ENCODE measurements at regions not wholly inside any gene's neighbourhood (a gene's known extent, or its start where the extent isn't known, plus 50 kb on each side); places are given as distances from the start of the nearest gene placed in this dataset.
"Not testable (repeated sequence)": the region's sequence is repeated elsewhere in the genome, so short reads cannot be mapped to it uniquely, and the experiment has no call there.

GRCh38 chr12:131439752-131440151 is 271.1 kb upstream of the SFSWAP start:
- H3K9me3 ChIP-seq (ENCODE audit: control insufficient read depth in 2 of 2, insufficient read depth in 1 of 2, low read depth in 1 of 2, low read length in 1 of 2); H3K4me3 ChIP-seq (ENCODE audit: low read depth in 1 of 3, low read length in 3 of 3); H3K27ac ChIP-seq (ENCODE audit: low read depth in 1 of 3, low read length in 2 of 3); H3K27me3 ChIP-seq (ENCODE audit: control insufficient read depth in 3 of 3, insufficient read depth in 3 of 3, low read length in 3 of 3); H3K36me3 ChIP-seq (ENCODE audit: control insufficient read depth in 3 of 3, insufficient read depth in 2 of 3, low read depth in 1 of 3, low read length in 3 of 3); DNase-seq; H3K4me1 ChIP-seq (ENCODE audit: control insufficient read depth in 3 of 3, insufficient read depth in 2 of 3, low read depth in 1 of 3, low read length in 2 of 3); FAIRE-seq: not testable (repeated sequence)
- WGBS, 3 donors = no CpG with 5 or more reads among the region's 8 CpGs

- H3K27ac ChIP-seq (ENCODE audit: low read depth in 1 of 3, low read length in 2 of 3); H3K4me1 ChIP-seq (ENCODE audit: control insufficient read depth in 3 of 3, insufficient read depth in 2 of 3, low read depth in 1 of 3, low read length in 2 of 3); FAIRE-seq; DNase-seq; H3K36me3 ChIP-seq (ENCODE audit: control insufficient read depth in 3 of 3, insufficient read depth in 2 of 3, low read depth in 1 of 3, low read length in 3 of 3); H3K9me3 ChIP-seq (ENCODE audit: control insufficient read depth in 2 of 2, insufficient read depth in 1 of 2, low read depth in 1 of 2, low read length in 1 of 2); H3K27me3 ChIP-seq (ENCODE audit: control insufficient read depth in 3 of 3, insufficient read depth in 3 of 3, low read length in 3 of 3); H3K4me3 ChIP-seq (ENCODE audit: low read depth in 1 of 3, low read length in 3 of 3): not testable (repeated sequence)
- WGBS, 3 donors = 67 to 83% (median 74%) methylated on average over 8 to 10 of the region's 21 CpGs
These were observed 270.5 kb upstream of the SFSWAP start for GRCh38 chr12:131440209-131441059.

GRCh38 chr12:131441060-131441396 is 269.9 kb upstream of the SFSWAP start:
- Histone ChIP-seq H3K27ac (ENCODE audit: low read depth in 1 of 3, low read length in 2 of 3) (no peak overlapping the region), H3K36me3 (ENCODE audit: control insufficient read depth in 3 of 3, insufficient read depth in 2 of 3, low read depth in 1 of 3, low read length in 3 of 3) (no peaks in the 10 kb centered on the region), H3K27me3 (ENCODE audit: control insufficient read depth in 3 of 3, insufficient read depth in 3 of 3, low read length in 3 of 3) (peaks cover 0 to 5% (median 0%) of the 10 kb centered on the region in 3 donors), H3K4me1 (ENCODE audit: control insufficient read depth in 3 of 3, insufficient read depth in 2 of 3, low read depth in 1 of 3, low read length in 2 of 3) (no peaks in the 10 kb centered on the region), H3K9me3 (ENCODE audit: control insufficient read depth in 2 of 2, insufficient read depth in 1 of 2, low read depth in 1 of 2, low read length in 1 of 2) (no peaks in the 10 kb centered on the region), H3K4me3 (ENCODE audit: low read depth in 1 of 3, low read length in 3 of 3) (no peak overlapping the region)
- 61 to 66% (median 65%) methylated on average over 6 of the region's 6 CpGs for WGBS, 3 donors
- FAIRE-seq (no peak), DNase-seq (no peak)

GRCh38 chr12:131441638-131442336 is 269.1 kb upstream of the SFSWAP start:
- no peak overlapping the region for H3K27ac ChIP-seq (ENCODE audit: low read depth in 1 of 3, low read length in 2 of 3)
- DNase-seq (no peak), FAIRE-seq (no peak)
- no peaks in the 10 kb centered on the region for H3K9me3 ChIP-seq (ENCODE audit: control insufficient read depth in 2 of 2, insufficient read depth in 1 of 2, low read depth in 1 of 2, low read length in 1 of 2)
- H3K4me1 ChIP-seq (ENCODE audit: control insufficient read depth in 3 of 3, insufficient read depth in 2 of 3, low read depth in 1 of 3, low read length in 2 of 3) = no peaks in the 10 kb centered on the region
- no peaks in the 10 kb centered on the region for H3K36me3 ChIP-seq (ENCODE audit: control insufficient read depth in 3 of 3, insufficient read depth in 2 of 3, low read depth in 1 of 3, low read length in 3 of 3)
- WGBS, 3 donors = 70 to 84% (median 74%) methylated on average over 9 of the region's 9 CpGs
- peaks cover 0 to 5% (median 0%) of the 10 kb centered on the region in 3 donors for H3K27me3 ChIP-seq (ENCODE audit: control insufficient read depth in 3 of 3, insufficient read depth in 3 of 3, low read length in 3 of 3)
- no peak overlapping the region for H3K4me3 ChIP-seq (ENCODE audit: low read depth in 1 of 3, low read length in 3 of 3)

GRCh38 chr12:131442337-131442918 is 268.5 kb upstream of the SFSWAP start:
- Histone ChIP-seq H3K27me3 (ENCODE audit: control insufficient read depth in 3 of 3, insufficient read depth in 3 of 3, low read length in 3 of 3) (peaks cover 0 to 5% (median 0%) of the 10 kb centered on the region in 3 donors), H3K36me3 (ENCODE audit: control insufficient read depth in 3 of 3, insufficient read depth in 2 of 3, low read depth in 1 of 3, low read length in 3 of 3) (no peaks in the 10 kb centered on the region), H3K4me1 (ENCODE audit: control insufficient read depth in 3 of 3, insufficient read depth in 2 of 3, low read depth in 1 of 3, low read length in 2 of 3) (no peaks in the 10 kb centered on the region), H3K9me3 (ENCODE audit: control insufficient read depth in 2 of 2, insufficient read depth in 1 of 2, low read depth in 1 of 2, low read length in 1 of 2) (no peaks in the 10 kb centered on the region), H3K4me3 (ENCODE audit: low read depth in 1 of 3, low read length in 3 of 3) (no peak overlapping the region), H3K27ac (ENCODE audit: low read depth in 1 of 3, low read length in 2 of 3) (no peak overlapping the region)
- 74 to 77% (median 75%) methylated on average over 14 of the region's 14 CpGs for WGBS, 3 donors
- DNase-seq (no peak), FAIRE-seq (no peak)

GRCh38 chr12:131443019-131444000 is 267.6 kb upstream of the SFSWAP start:
- 77 to 79% (median 79%) methylated on average over 35 to 36 of the region's 36 CpGs for WGBS, 3 donors
- FAIRE-seq (no peak), DNase-seq (no peak)
- H3K27ac ChIP-seq (ENCODE audit: low read depth in 1 of 3, low read length in 2 of 3) = no peak overlapping the region
- no peaks in the 10 kb centered on the region for H3K9me3 ChIP-seq (ENCODE audit: control insufficient read depth in 2 of 2, insufficient read depth in 1 of 2, low read depth in 1 of 2, low read length in 1 of 2)
- H3K36me3 ChIP-seq (ENCODE audit: control insufficient read depth in 3 of 3, insufficient read depth in 2 of 3, low read depth in 1 of 3, low read length in 3 of 3) = no peaks in the 10 kb centered on the region
- H3K4me3 ChIP-seq (ENCODE audit: low read depth in 1 of 3, low read length in 3 of 3) = no peak overlapping the region
- H3K4me1 ChIP-seq (ENCODE audit: control insufficient read depth in 3 of 3, insufficient read depth in 2 of 3, low read depth in 1 of 3, low read length in 2 of 3) = no peaks in the 10 kb centered on the region
- no peaks in the 10 kb centered on the region for H3K27me3 ChIP-seq (ENCODE audit: control insufficient read depth in 3 of 3, insufficient read depth in 3 of 3, low read length in 3 of 3)

GRCh38 chr12:131444220-131445164 is 266.4 kb upstream of the SFSWAP start:
- no peak for FAIRE-seq
- WGBS, 3 donors = 82 to 87% (median 85%) methylated on average over 22 to 24 of the region's 24 CpGs
- no peaks in the 10 kb centered on the region for H3K9me3 ChIP-seq (ENCODE audit: control insufficient read depth in 2 of 2, insufficient read depth in 1 of 2, low read depth in 1 of 2, low read length in 1 of 2)

More at GRCh38 chr12:131444220-131445164, 266.4 kb upstream of the SFSWAP start:
- H3K36me3 ChIP-seq (ENCODE audit: control insufficient read depth in 3 of 3, insufficient read depth in 2 of 3, low read depth in 1 of 3, low read length in 3 of 3) = no peaks in the 10 kb centered on the region
- H3K27ac ChIP-seq (ENCODE audit: low read depth in 1 of 3, low read length in 2 of 3) = no peak overlapping the region
- no peak for DNase-seq
- H3K4me3 ChIP-seq (ENCODE audit: low read depth in 1 of 3, low read length in 3 of 3) = no peak overlapping the region
- no peaks in the 10 kb centered on the region for H3K27me3 ChIP-seq (ENCODE audit: control insufficient read depth in 3 of 3, insufficient read depth in 3 of 3, low read length in 3 of 3)
- no peaks in the 10 kb centered on the region for H3K4me1 ChIP-seq (ENCODE audit: control insufficient read depth in 3 of 3, insufficient read depth in 2 of 3, low read depth in 1 of 3, low read length in 2 of 3)
